K562 (cell line): ENCODE measurements at regions not wholly inside any gene's neighbourhood (a gene's known extent, or its start where the extent isn't known, plus 50 kb on each side); places are given as distances from the start of the nearest gene placed in this dataset.

Experiments
- ASH1L ChIP-seq: fragments of 450-650 bp; IDR thresholded peaks from 2 replicates; pipeline ENCODE4 v1.6.1; 2018; ENCODE audit warnings: borderline replicate concordance, mild to moderate bottlenecking, low read depth; ENCODE audit not compliant: partially characterized antibody
- ATF1 ChIP-seq, 2 experiments: fragments of 450-650 bp in 1 of 2; IDR thresholded peaks; 2 replicates each; pipeline ENCODE4 v1.6.1; 2016; ENCODE audit warnings: missing compliant biosample characterization in 1 of 2, missing genetic modification characterization in 1 of 2
- BRD9 ChIP-seq: fragments of 450-650 bp; IDR thresholded peaks from 2 replicates; pipeline ENCODE4 v1.6.1; 2018; ENCODE audit warnings: low read depth; ENCODE audit not compliant: partially characterized antibody
- CBFB ChIP-seq: sonication (generic); formaldehyde crosslinking; IDR thresholded peaks from 2 replicates; pipeline ENCODE4 v1.4.0; 2020; ENCODE audit warnings: mild to moderate bottlenecking, missing genetic modification reagents
- DACH1 ChIP-seq: fragments of 450-650 bp; IDR thresholded peaks from 2 replicates; pipeline ENCODE4 v1.6.1; 2018; ENCODE audit not compliant: partially characterized antibody
- DMBX1 ChIP-seq: fragments of 250-450 bp; sonication (Bioruptor Pico); IDR thresholded peaks from 2 replicates; pipeline ENCODE4 v1.8.0; 2022; ENCODE audit warnings: inconsistent platforms, mild to moderate bottlenecking, moderate library complexity, borderline replicate concordance
- DPF2 ChIP-seq: fragments of 450-650 bp; IDR thresholded peaks from 2 replicates; pipeline ENCODE4 v1.6.1; 2016
- E2F8 ChIP-seq: fragments of 450-650 bp; IDR thresholded peaks from 2 replicates; pipeline ENCODE4 v1.7.1; 2018; ENCODE audit warnings: mild to moderate bottlenecking, low read depth; ENCODE audit not compliant: partially characterized antibody
- FOXJ3 ChIP-seq: sonication (generic); formaldehyde crosslinking; IDR thresholded peaks from 2 replicates; pipeline ENCODE4 v1.4.0; 2020; ENCODE audit warnings: mild to moderate bottlenecking, missing genetic modification reagents
- KDM1A ChIP-seq, 2 experiments: fragments of 450-650 bp; IDR thresholded peaks; 2 replicates each; pipeline ENCODE4 v1.6.1; 2016; ENCODE audit warnings: mild to moderate bottlenecking in 2 of 2
- MAFG ChIP-seq: fragments of 450-650 bp; conservative IDR thresholded peaks from 2 replicates; pipeline ENCODE4 v1.6.1; 2016; ENCODE audit warnings: missing genetic modification characterization, missing compliant biosample characterization
- MEIS2 ChIP-seq: fragments of 450-650 bp; IDR thresholded peaks from 2 replicates; pipeline ENCODE4 v1.6.1; 2014; ENCODE audit warnings: mild to moderate bottlenecking; ENCODE audit not compliant: partially characterized antibody
- NUFIP1 ChIP-seq: fragments of 450-650 bp; IDR thresholded peaks from 2 replicates; pipeline ENCODE4 v1.6.1; 2018; ENCODE audit not compliant: partially characterized antibody
- RERE ChIP-seq: sonication (generic); formaldehyde crosslinking; IDR thresholded peaks from 2 replicates; pipeline ENCODE4 v1.8.0; 2023; ENCODE audit warnings: missing genetic modification reagents, mild to moderate bottlenecking, borderline replicate concordance
- STAT5A ChIP-seq: IDR thresholded peaks from 2 replicates; pipeline ENCODE4 v1.6.1; 2012; ENCODE audit warnings: low read length, inconsistent platforms, borderline replicate concordance
- ZFX ChIP-seq: sonication (generic); formaldehyde crosslinking; IDR thresholded peaks from 2 replicates; pipeline ENCODE4 v1.8.0; 2022; ENCODE audit warnings: mild to moderate bottlenecking, missing genetic modification reagents, moderate library complexity
- ZNF175 ChIP-seq: fragments of 200-800 bp; sonication (Bioruptor generic); IDR thresholded peaks from 2 replicates; pipeline ENCODE4 v1.6.1; 2016; ENCODE audit warnings: low read depth, mild to moderate bottlenecking, missing genetic modification characterization, missing compliant biosample characterization
- ZNF551 ChIP-seq: fragments of 250-450 bp; sonication (Bioruptor Pico); IDR thresholded peaks from 2 replicates; pipeline ENCODE4 v1.5.0; 2021; ENCODE audit warnings: mild to moderate bottlenecking, moderate library complexity
- ZNF584 ChIP-seq: fragments of 200-800 bp; sonication (Bioruptor generic); IDR thresholded peaks from 2 replicates; pipeline ENCODE4 v1.6.1; 2016; ENCODE audit warnings: low read depth, mild to moderate bottlenecking, missing genetic modification characterization, missing compliant biosample characterization
- TF ChIP-seq, protein P1 (sequence below): sonication (generic); formaldehyde crosslinking; IDR thresholded peaks from 2 replicates; pipeline ENCODE4 v1.5.0; 2020; ENCODE audit warnings: missing genetic modification reagents

GRCh38 chr15:95559875-95560394 lies 770.6 kb upstream of the NR2F2 start (continued):
- TF ChIP-seq RERE (CRISPR knock-in tag) (no peak), ATF1 (CRISPR knock-in tag; IDR thresholded peaks at IDR 0.05) (no peak), ATF1 (tag; IDR thresholded peaks at IDR 0.05) (peak; percentile 76), ASH1L (no peak), CBFB (CRISPR knock-in tag) (no peak), E2F8 (no peak), ZNF584 (CRISPR knock-in tag) (peak; percentile 66; the same call in 1 of the 2 replicates), ZFX (CRISPR knock-in tag) (no peak), MAFG (0 out of 2 replicates have a peak, but pooled peaks have one; percentile 20), DPF2 (peak; percentile 94), BRD9 (peak; percentile 76), ZNF551 (CRISPR knock-in tag) (no peak), KDM1A (IDR thresholded peaks at IDR 0.05) (peak; percentile 37 to 60; a peak in 2 of 4 replicates), DMBX1 (peak; percentile 31; the same call in 1 of the 2 replicates), DACH1 (peak; percentile 62), MEIS2 (peak; percentile 98), STAT5A (peak; percentile 43; the same call in 1 of the 2 replicates), NUFIP1 (no peak), ZNF175 (peak; percentile 74; the same call in 1 of the 2 replicates), FOXJ3 (CRISPR knock-in tag) (no peak)
- TF ChIP-seq, protein P1, sequence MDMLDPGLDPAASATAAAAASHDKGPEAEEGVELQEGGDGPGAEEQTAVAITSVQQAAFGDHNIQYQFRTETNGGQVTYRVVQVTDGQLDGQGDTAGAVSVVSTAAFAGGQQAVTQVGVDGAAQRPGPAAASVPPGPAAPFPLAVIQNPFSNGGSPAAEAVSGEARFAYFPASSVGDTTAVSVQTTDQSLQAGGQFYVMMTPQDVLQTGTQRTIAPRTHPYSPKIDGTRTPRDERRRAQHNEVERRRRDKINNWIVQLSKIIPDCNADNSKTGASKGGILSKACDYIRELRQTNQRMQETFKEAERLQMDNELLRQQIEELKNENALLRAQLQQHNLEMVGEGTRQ (CRISPR knock-in tag) = no peak
